K562 (cell line): ENCODE measurements at regions not wholly inside any gene's neighbourhood (a gene's known extent, or its start where the extent isn't known, plus 50 kb on each side); places are given as distances from the start of the nearest gene placed in this dataset.

Experiments used
- ATAC-seq: fragments of 200-7000 bp; cut with Tn5 transposase; 3 replicates; pipeline ENCODE4 v1.9.1; 2020; ENCODE audit warnings: moderate library complexity
- BruUV-seq: library from RNA; stranded (reverse); fragments of 400-500 nt; replicated peaks from 2 replicates; lab custom pipeline; 2021; lab: Mats Ljungman, UMichigan
- CTCF ChIA-PET: fragments of 300-600 bp; formaldehyde crosslinking; extraction: SDS; loops from one replicate; lab custom pipeline; 2021; ENCODE audit warnings: low intra/inter-chr PET ratio; lab: Yijun Ruan, JAX
- POLR2A ChIA-PET: fragments of 300-600, 350-650 bp; sonication (Branson Sonifier 250); formaldehyde crosslinking; extraction: SDS; loops from one replicate; lab custom pipeline; 2021; ENCODE audit warnings: antibody characterized with exemption, inconsistent platforms; lab: Yijun Ruan, JAX
- DNase-seq, 4 experiments: peaks; one replicate each; pipeline versions ENCODE4 v3.0.0 to v3.0.0-alpha.2; 2011 to 2018; ENCODE audit warnings: low spot score in 3 of 4, mixed read lengths in 3 of 4; ENCODE audit errors: extremely low read depth in 1 of 4
- FAIRE-seq: peaks from 2 replicates; lab custom pipeline; 2011; peaks lifted over from hg19 to GRCh38; lab: Jason Lieb, UNC
- H2AFZ ChIP-seq: 2 replicates; pipeline ENCODE4 v1.6.0; 2011; ENCODE audit warnings: low read depth, low read length, control low read depth, inconsistent platforms
- H3K27ac ChIP-seq: fragments of 200-600 bp; 3 replicates; pipeline ENCODE4 v1.8.0; 2011; ENCODE audit warnings: low read depth, mild to moderate bottlenecking, control low read depth, inconsistent platforms, low read length, moderate library complexity, mixed read lengths; ENCODE audit errors: extremely low read depth
- H3K27me3 ChIP-seq, 2 experiments: fragments of 300-600 bp in 1 of 2; 2 replicates in 1 of 2; 3 replicates in 1 of 2; pipeline versions ENCODE4 v1.6.0 to v1.8.0; 2011; ENCODE audit warnings: inconsistent platforms in 2 of 2, low read length in 2 of 2, mild to moderate bottlenecking in 1 of 2, mixed read lengths in 1 of 2, moderate library complexity in 1 of 2; ENCODE audit not compliant: control insufficient read depth in 2 of 2, insufficient read depth in 2 of 2
- H3K36me3 ChIP-seq: fragments of 300-600 bp; 3 replicates; pipeline ENCODE4 v1.8.0; 2011; ENCODE audit warnings: mild to moderate bottlenecking, low read length, inconsistent platforms; ENCODE audit not compliant: control insufficient read depth, insufficient read depth
- H3K4me1 ChIP-seq, 2 experiments: fragments of 200-600 bp in 1 of 2; replicated peaks in 1 of 2; 2 replicates in 1 of 2; 3 replicates in 1 of 2; pipeline versions ENCODE4 v1.5.1 to v1.8.0; 2011; ENCODE audit warnings: inconsistent platforms in 2 of 2, low read length in 2 of 2, mild to moderate bottlenecking in 1 of 2, mixed read lengths in 1 of 2, moderate library complexity in 1 of 2; ENCODE audit not compliant: control insufficient read depth in 2 of 2, insufficient read depth in 2 of 2
- H3K4me2 ChIP-seq: 2 replicates; pipeline ENCODE4 v1.6.1; 2011; ENCODE audit warnings: low read length, control low read depth, inconsistent platforms, mixed read lengths; ENCODE audit not compliant: insufficient read depth
- H3K4me3 ChIP-seq: fragments of 200-600 bp; sonication (generic), shearing (Covaris generic); 2 replicates; pipeline ENCODE4 v1.5.1; 2016; ENCODE audit warnings: control low read depth, inconsistent platforms
- H3K79me2 ChIP-seq: fragments of 200-600 bp; 3 replicates; pipeline ENCODE4 v1.8.0; 2011; ENCODE audit warnings: low read length, inconsistent platforms; ENCODE audit not compliant: control insufficient read depth, insufficient read depth
- H3K9ac ChIP-seq, 2 experiments: 2 replicates each; pipeline versions ENCODE4 v1.6.0 to v1.6.1; 2011; ENCODE audit warnings: low read depth in 2 of 2, low read length in 2 of 2, control low read depth in 1 of 2, inconsistent platforms in 1 of 2, mild to moderate bottlenecking in 1 of 2, mixed read lengths in 1 of 2; ENCODE audit not compliant: insufficient read depth in 1 of 2
- H3K9me1 ChIP-seq: one replicate; pipeline ENCODE4 v1.6.0; 2011; ENCODE audit warnings: inconsistent platforms, mild to moderate bottlenecking, low read length, moderate library complexity; ENCODE audit not compliant: control insufficient read depth, insufficient read depth
- H3K9me3 ChIP-seq: replicated peaks from 2 replicates; pipeline ENCODE4 v1.5.1; 2011; ENCODE audit warnings: low read depth, low read length, inconsistent platforms; ENCODE audit not compliant: control insufficient read depth, insufficient read depth
- H4K20me1 ChIP-seq: replicated peaks from 2 replicates; pipeline ENCODE4 v1.6.1; 2011; ENCODE audit warnings: low read length, inconsistent platforms, mixed read lengths; ENCODE audit not compliant: control insufficient read depth, insufficient read depth
- ASH1L ChIP-seq: fragments of 450-650 bp; IDR thresholded peaks from 2 replicates; pipeline ENCODE4 v1.6.1; 2018; ENCODE audit warnings: borderline replicate concordance, mild to moderate bottlenecking, low read depth; ENCODE audit not compliant: partially characterized antibody
- CCAR2 ChIP-seq: fragments of 200-400 bp; formaldehyde crosslinking; IDR thresholded peaks from 2 replicates; pipeline ENCODE4 v1.6.1; 2017; ENCODE audit warnings: mild to moderate bottlenecking, low read depth, low read length
- HDAC8 ChIP-seq: fragments of 450-650 bp; IDR thresholded peaks from 2 replicates; pipeline ENCODE4 v1.6.1; 2016; ENCODE audit warnings: mild to moderate bottlenecking, missing genetic modification characterization, moderate library complexity, missing compliant biosample characterization
- NUFIP1 ChIP-seq: fragments of 450-650 bp; IDR thresholded peaks from 2 replicates; pipeline ENCODE4 v1.6.1; 2018; ENCODE audit not compliant: partially characterized antibody
- POLR2H ChIP-seq: IDR thresholded peaks from 2 replicates; pipeline ENCODE4 v1.6.1; 2016; ENCODE audit warnings: missing genetic modification characterization, low read depth, mild to moderate bottlenecking, control low read depth, missing compliant biosample characterization, moderate library complexity
- RBM17 ChIP-seq: fragments of 200-400 bp; formaldehyde crosslinking; IDR thresholded peaks from 2 replicates; pipeline ENCODE4 v1.6.1; 2017; ENCODE audit warnings: low read depth, mild to moderate bottlenecking, low read length, borderline replicate concordance
- SIX5 ChIP-seq, 2 experiments: IDR thresholded peaks; 2 replicates each; pipeline ENCODE4 v1.6.1; 2011; ENCODE audit warnings: low read length in 2 of 2, borderline replicate concordance in 1 of 2, low read depth in 1 of 2, mild to moderate bottlenecking in 1 of 2, moderate library complexity in 1 of 2; ENCODE audit not compliant: insufficient read depth in 1 of 2
- SMARCA5 ChIP-seq: fragments of 450-650 bp; IDR thresholded peaks from 2 replicates; pipeline ENCODE4 v1.6.1; 2016
- TAF1 ChIP-seq: IDR thresholded peaks from 2 replicates; pipeline ENCODE4 v1.6.1; 2011; ENCODE audit warnings: mild to moderate bottlenecking, low read length, moderate library complexity; ENCODE audit not compliant: insufficient read depth, control insufficient read depth, severe bottlenecking; ENCODE audit errors: extremely low read depth
- TEAD2 ChIP-seq: fragments of 450-650 bp; IDR thresholded peaks from 2 replicates; pipeline ENCODE4 v1.6.1; 2016; ENCODE audit warnings: missing genetic modification characterization, control low read depth, missing compliant biosample characterization
- THAP12 ChIP-seq: fragments of 250-450 bp; sonication (Bioruptor Pico); IDR thresholded peaks from 2 replicates; pipeline ENCODE4 v1.9.0; 2021; ENCODE audit warnings: mild to moderate bottlenecking, inconsistent platforms
- YBX1 ChIP-seq: fragments of 450-650 bp; IDR thresholded peaks from 2 replicates; pipeline ENCODE4 v1.7.1; 2016; ENCODE audit warnings: mild to moderate bottlenecking
- ZFP36 ChIP-seq: fragments of 150-350 bp; IDR thresholded peaks from 2 replicates; pipeline ENCODE4 v1.6.1; 2018; ENCODE audit warnings: low read length, low read depth; ENCODE audit not compliant: partially characterized antibody
- ZNF584 ChIP-seq: fragments of 200-800 bp; sonication (Bioruptor generic); IDR thresholded peaks from 2 replicates; pipeline ENCODE4 v1.6.1; 2016; ENCODE audit warnings: low read depth, mild to moderate bottlenecking, missing genetic modification characterization, missing compliant biosample characterization
- WGBS: fragments of 100-300 bp; shearing (Covaris generic); methylation state at CpG from one replicate; pipeline ENCODE4 v1.1.6; 2016; ENCODE audit warnings: low coverage, mixed read lengths; ENCODE audit not compliant: insufficient coverage; ENCODE audit errors: missing lambda C conversion rate; 5-methylcytosine and 5-hydroxymethylcytosine counted together
- in situ Hi-C: fragments of 300-500 bp; cut with MboI; formaldehyde crosslinking; loops from 4 replicates; pipeline ENCODE4 v1.15.0; 2018; ENCODE audit warnings: inconsistent platforms, mixed read lengths
- intact Hi-C: fragments of 100-400 bp; cut with micrococcal nuclease; formaldehyde crosslinking; loops from 2 replicates; pipeline ENCODE4 v1.14.2; 2022

DNA sequence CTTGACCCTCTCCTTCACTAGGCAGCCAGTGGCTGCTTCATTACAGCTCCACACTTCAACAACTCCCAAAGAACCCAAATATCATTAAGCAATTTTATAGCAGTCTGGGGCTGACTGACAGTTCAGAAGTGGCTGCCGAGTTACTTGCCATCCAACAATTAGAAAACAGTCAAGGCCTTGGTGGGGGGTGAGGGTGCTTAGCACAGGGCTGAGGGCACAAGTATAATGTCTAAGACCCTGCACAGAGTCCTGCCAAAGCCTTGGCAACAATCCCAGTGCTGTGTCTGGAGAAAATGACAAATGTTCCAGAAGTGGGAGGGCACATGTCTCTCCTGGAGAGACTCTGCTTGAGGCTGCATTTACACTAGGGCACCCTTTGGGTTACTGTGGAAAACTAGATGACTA, 71.1 kb downstream of the CXCL12 start:
- in situ Hi-C loops: no loop called here

DNA sequence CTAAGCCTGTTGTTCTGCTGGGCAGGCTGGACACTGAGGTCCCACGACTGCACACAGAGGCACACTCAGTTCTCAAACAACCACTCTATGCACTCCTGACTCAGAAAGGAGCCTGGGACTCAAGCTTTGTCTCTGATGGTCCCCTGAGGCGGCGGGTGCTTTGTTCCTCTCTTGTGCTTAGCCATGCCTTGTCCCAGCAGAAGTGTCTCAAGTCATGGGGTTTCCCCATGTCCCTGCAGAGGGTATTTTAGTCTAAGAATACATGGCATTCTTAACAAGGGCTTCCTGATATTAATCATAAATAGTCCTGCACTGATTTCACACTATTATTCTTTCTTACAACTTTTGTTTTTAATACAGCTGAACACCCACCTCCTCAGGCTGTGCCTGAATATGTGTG, 72.5 kb downstream of the CXCL12 start:
- Histone ChIP-seq H3K9ac (no peak overlapping the region), H2AFZ (no peak overlapping the region), H3K4me2 (no peak overlapping the region), H4K20me1 (no peaks in the 10 kb centered on the region), H3K9me1 (no peaks in the 10 kb centered on the region), H3K27ac (no peak overlapping the region), H3K36me3 (no peaks in the 10 kb centered on the region), H3K4me1 (peaks cover 5 to 14% of the 10 kb centered on the region in 2 experiments; a peak in 4 of 5 replicates), H3K4me3 (no peak overlapping the region), H3K27me3 (peaks cover 0 to 11% of the 10 kb centered on the region in 2 experiments; a peak in 2 of 5 replicates), H3K79me2 (no peaks in the 10 kb centered on the region), H3K9me3 (no peaks in the 10 kb centered on the region)
- ChIA-PET POLR2A (no interaction called here), CTCF (no interaction called here)
- WGBS: 0% methylated on average over 3 of the region's 3 CpGs
- intact Hi-C loops: loop anchor here (10.0 kb wide), 1 partner anchor 638 kb away; no protein-coding TSS in a partner anchor
- no TSS peak for BruUV-seq
- FAIRE-seq (no peak), ATAC-seq (no peak), DNase-seq (no peak)
- in situ Hi-C loops: no loop called here
- TF ChIP-seq CCAR2: no peak
- TF ChIP-seq ZFP36: no peak
- TF ChIP-seq RBM17: no peak
- TF ChIP-seq ZNF584: no peak
- TF ChIP-seq THAP12 (CRISPR knock-in tag): no peak
- no peak for TF ChIP-seq POLR2H (tag)
- TF ChIP-seq HDAC8 (tag): no peak
- TF ChIP-seq TEAD2 (tag): no peak
- no peak for TF ChIP-seq TAF1
- no peak for TF ChIP-seq SMARCA5
- no peak for TF ChIP-seq ASH1L

More for the DNA sequence above, 71.1 kb downstream of the CXCL12 start:
- no peak overlapping the region for H2AFZ ChIP-seq
- no peaks in the 10 kb centered on the region for H4K20me1 ChIP-seq
- BruUV-seq: no TSS peak
- H3K4me2 ChIP-seq: no peak overlapping the region
- no peak for TF ChIP-seq SIX5 (IDR thresholded peaks at IDR 0.05; ENCODE audit: borderline replicate concordance in 1 of 2, insufficient read depth in 1 of 2, low read depth in 1 of 2, low read length in 2 of 2)
- no peak for TF ChIP-seq NUFIP1
- no peak for TF ChIP-seq YBX1
- TF ChIP-seq, all 486 proteins: peak for 0
- no peak overlapping the region for H3K27ac ChIP-seq
- 0% methylated on average over 1 of the region's 1 CpG for WGBS
- intact Hi-C loops: loop anchor here (10.0 kb wide), 1 partner anchor 639 kb away; no protein-coding TSS in a partner anchor
- POLR2A ChIA-PET: interaction anchor here (1.0 kb wide), 1 partner anchor 12 kb away, joined by 3 read pairs; no protein-coding TSS in a partner anchor
- no peak for DNase-seq
- CTCF ChIA-PET: no interaction called here
- H3K36me3 ChIP-seq: no peaks in the 10 kb centered on the region
- no peak for ATAC-seq
- FAIRE-seq: no peak
- H3K27me3 ChIP-seq: peaks cover 0 to 11% of the 10 kb centered on the region in 2 experiments; a peak in 3 of 5 replicates
- peaks cover 5 to 14% of the 10 kb centered on the region in 2 experiments; a peak in 4 of 5 replicates for H3K4me1 ChIP-seq
- H3K4me3 ChIP-seq: no peak overlapping the region
- H3K9ac ChIP-seq: no peak overlapping the region
- H3K9me1 ChIP-seq: no peaks in the 10 kb centered on the region
- H3K9me3 ChIP-seq: no peaks in the 10 kb centered on the region
- H3K79me2 ChIP-seq: no peaks in the 10 kb centered on the region
